ENCODE measurements at regions not wholly inside any gene's neighbourhood (a gene's known extent, or its start where the extent isn't known, plus 50 kb on each side); places are given as distances from the start of the nearest gene placed in this dataset.
"Not testable (repeated sequence)": the region's sequence is repeated elsewhere in the genome, so short reads cannot be mapped to it uniquely, and the experiment has no call there.

GRCh38 chr1:157460381-157460780, 91.9 kb downstream of the FCRL5 start:
- no peak overlapping the region for H3K4me3 ChIP-seq (ENCODE audit: low read length)
- DNase-seq, result no peak
- no peaks in the 10 kb centered on the region for H3K36me3 ChIP-seq (ENCODE audit: control insufficient read depth, insufficient read depth, low read length)
- no peaks in the 10 kb centered on the region for H3K27me3 ChIP-seq (ENCODE audit: control insufficient read depth, insufficient read depth, low read length)
- no peak overlapping the region for H3K27ac ChIP-seq (ENCODE audit: low read length)
- H3K9me3 ChIP-seq (ENCODE audit: control insufficient read depth, low read depth, low read length), result no peaks in the 10 kb centered on the region
- no CpG with 5 or more reads among the region's 1 CpG for WGBS (ENCODE audit: insufficient coverage, low lambda C conversion rate)
- H3K4me1 ChIP-seq (ENCODE audit: control insufficient read depth, insufficient read depth, low read length), result no peaks in the 10 kb centered on the region

GRCh38 chr1:157457279-157457678, 95.0 kb downstream of the FCRL5 start:
- Histone ChIP-seq H3K4me3 (ENCODE audit: low read length) (no peak overlapping the region), H3K9me3 (ENCODE audit: control insufficient read depth, low read depth, low read length) (no peaks in the 10 kb centered on the region), H3K27me3 (ENCODE audit: control insufficient read depth, insufficient read depth, low read length) (no peaks in the 10 kb centered on the region), H3K27ac (ENCODE audit: low read length) (no peak overlapping the region), H3K4me1 (ENCODE audit: control insufficient read depth, insufficient read depth, low read length) (no peaks in the 10 kb centered on the region), H3K36me3 (ENCODE audit: control insufficient read depth, insufficient read depth, low read length) (no peaks in the 10 kb centered on the region)
- WGBS (ENCODE audit: insufficient coverage, low lambda C conversion rate), result no CpG with 5 or more reads among the region's 3 CpGs
- DNase-seq, result no peak

- H3K36me3 ChIP-seq (ENCODE audit: control insufficient read depth, insufficient read depth, low read length), result no peaks in the 10 kb centered on the region
- no peaks in the 10 kb centered on the region for H3K9me3 ChIP-seq (ENCODE audit: control insufficient read depth, low read depth, low read length)
- no peak overlapping the region for H3K4me3 ChIP-seq (ENCODE audit: low read length)
- no peak for DNase-seq
- no CpG with 5 or more reads among the region's 1 CpG for WGBS (ENCODE audit: insufficient coverage, low lambda C conversion rate)
- peaks cover 2% of the 10 kb centered on the region for H3K4me1 ChIP-seq (ENCODE audit: control insufficient read depth, insufficient read depth, low read length)
- no peaks in the 10 kb centered on the region for H3K27me3 ChIP-seq (ENCODE audit: control insufficient read depth, insufficient read depth, low read length)
- no peak overlapping the region for H3K27ac ChIP-seq (ENCODE audit: low read length)
These were observed 97.0 kb downstream of the FCRL5 start for GRCh38 chr1:157455318-157455717.

GRCh38 chr1:157450106-157450505, 102.2 kb downstream of the FCRL5 start:
- Histone ChIP-seq H3K27me3 (ENCODE audit: control insufficient read depth, insufficient read depth, low read length) (no peaks in the 10 kb centered on the region), H3K27ac (ENCODE audit: low read length) (no peak overlapping the region), H3K4me3 (ENCODE audit: low read length) (no peak overlapping the region), H3K36me3 (ENCODE audit: control insufficient read depth, insufficient read depth, low read length) (no peaks in the 10 kb centered on the region), H3K9me3 (ENCODE audit: control insufficient read depth, low read depth, low read length) (peaks cover 3% of the 10 kb centered on the region), H3K4me1 (ENCODE audit: control insufficient read depth, insufficient read depth, low read length) (peaks cover 7% of the 10 kb centered on the region)
- no peak for DNase-seq
- WGBS (ENCODE audit: insufficient coverage, low lambda C conversion rate), result no CpG with 5 or more reads among the region's 2 CpGs

- H3K27ac ChIP-seq (ENCODE audit: low read length), result no peak overlapping the region
- no peak overlapping the region for H3K4me3 ChIP-seq (ENCODE audit: low read length)
- peaks cover 3% of the 10 kb centered on the region for H3K9me3 ChIP-seq (ENCODE audit: control insufficient read depth, low read depth, low read length)
- H3K27me3 ChIP-seq (ENCODE audit: control insufficient read depth, insufficient read depth, low read length), result no peaks in the 10 kb centered on the region
- H3K36me3 ChIP-seq (ENCODE audit: control insufficient read depth, insufficient read depth, low read length), result no peaks in the 10 kb centered on the region
- DNase-seq, result no peak
- H3K4me1 ChIP-seq (ENCODE audit: control insufficient read depth, insufficient read depth, low read length), result peaks cover 7% of the 10 kb centered on the region
These were observed 103.7 kb downstream of the FCRL5 start for GRCh38 chr1:157448636-157449035.

- DNase-seq; H3K4me3 ChIP-seq (ENCODE audit: low read length); H3K36me3 ChIP-seq (ENCODE audit: control insufficient read depth, insufficient read depth, low read length); H3K9me3 ChIP-seq (ENCODE audit: control insufficient read depth, low read depth, low read length); H3K27ac ChIP-seq (ENCODE audit: low read length); H3K27me3 ChIP-seq (ENCODE audit: control insufficient read depth, insufficient read depth, low read length): not testable (repeated sequence)
- no CpG with 5 or more reads among the region's 31 CpGs for WGBS (ENCODE audit: insufficient coverage, low lambda C conversion rate)
- H3K4me1 ChIP-seq (ENCODE audit: control insufficient read depth, insufficient read depth, low read length), result peaks cover 21% of the 10 kb centered on the region
These were observed 106.0 kb downstream of the FCRL5 start for GRCh38 chr1:157446356-157446755.

- WGBS (ENCODE audit: insufficient coverage, low lambda C conversion rate), result no CpG with 5 or more reads among the region's 15 CpGs
- H3K4me1 ChIP-seq (ENCODE audit: control insufficient read depth, insufficient read depth, low read length), result peaks cover 25% of the 10 kb centered on the region
These were observed 106.6 kb downstream of the FCRL5 start for GRCh38 chr1:157445616-157446140.

GRCh38 chr1:157442065-157442464, 110.2 kb downstream of the FCRL5 start:
- Histone ChIP-seq H3K9me3 (ENCODE audit: control insufficient read depth, low read depth, low read length) (peaks cover 3% of the 10 kb centered on the region), H3K36me3 (ENCODE audit: control insufficient read depth, insufficient read depth, low read length) (no peaks in the 10 kb centered on the region), H3K4me1 (ENCODE audit: control insufficient read depth, insufficient read depth, low read length) (peaks cover 35% of the 10 kb centered on the region), H3K4me3 (ENCODE audit: low read length) (no peak overlapping the region), H3K27ac (ENCODE audit: low read length) (peak overlapping the region; percentile 57), H3K27me3 (ENCODE audit: control insufficient read depth, insufficient read depth, low read length) (no peaks in the 10 kb centered on the region)
- no CpG with 5 or more reads among the region's 1 CpG for WGBS (ENCODE audit: insufficient coverage, low lambda C conversion rate)
- peak in 1 of 2 donors; percentile 58 for DNase-seq

More at GRCh38 chr1:157445616-157446140, 106.6 kb downstream of the FCRL5 start:
- not testable (repeated sequence) for H3K27ac ChIP-seq (ENCODE audit: low read length); DNase-seq; H3K27me3 ChIP-seq (ENCODE audit: control insufficient read depth, insufficient read depth, low read length); H3K9me3 ChIP-seq (ENCODE audit: control insufficient read depth, low read depth, low read length); H3K4me3 ChIP-seq (ENCODE audit: low read length); H3K36me3 ChIP-seq (ENCODE audit: control insufficient read depth, insufficient read depth, low read length)

GRCh38 chr1:157439302-157439954, 112.9 kb downstream of the FCRL5 start:
- H3K27ac ChIP-seq (ENCODE audit: low read length), result peak overlapping the region; percentile 15
- H3K27me3 ChIP-seq (ENCODE audit: control insufficient read depth, insufficient read depth, low read length), result no peaks in the 10 kb centered on the region
- no peaks in the 10 kb centered on the region for H3K9me3 ChIP-seq (ENCODE audit: control insufficient read depth, low read depth, low read length)
- no peaks in the 10 kb centered on the region for H3K36me3 ChIP-seq (ENCODE audit: control insufficient read depth, insufficient read depth, low read length)
- H3K4me1 ChIP-seq (ENCODE audit: control insufficient read depth, insufficient read depth, low read length), result peaks cover 35% of the 10 kb centered on the region
- H3K4me3 ChIP-seq (ENCODE audit: low read length), result no peak overlapping the region
- DNase-seq, result peak; percentile 52 to 75
- WGBS (ENCODE audit: insufficient coverage, low lambda C conversion rate), result 100% methylated on average over 1 of the region's 5 CpGs

GRCh38 chr1:157438613-157439012, 113.7 kb downstream of the FCRL5 start:
- Histone ChIP-seq H3K4me1 (ENCODE audit: control insufficient read depth, insufficient read depth, low read length) (peaks cover 35% of the 10 kb centered on the region), H3K9me3 (ENCODE audit: control insufficient read depth, low read depth, low read length) (no peaks in the 10 kb centered on the region), H3K36me3 (ENCODE audit: control insufficient read depth, insufficient read depth, low read length) (no peaks in the 10 kb centered on the region), H3K27ac (ENCODE audit: low read length) (peak overlapping the region; percentile 2), H3K27me3 (ENCODE audit: control insufficient read depth, insufficient read depth, low read length) (no peaks in the 10 kb centered on the region), H3K4me3 (ENCODE audit: low read length) (no peak overlapping the region)
- no peak for DNase-seq

- Histone ChIP-seq H3K27ac (ENCODE audit: low read length) (no peak overlapping the region), H3K36me3 (ENCODE audit: control insufficient read depth, insufficient read depth, low read length) (no peaks in the 10 kb centered on the region), H3K4me3 (ENCODE audit: low read length) (no peak overlapping the region), H3K9me3 (ENCODE audit: control insufficient read depth, low read depth, low read length) (no peaks in the 10 kb centered on the region), H3K4me1 (ENCODE audit: control insufficient read depth, insufficient read depth, low read length) (peaks cover 34% of the 10 kb centered on the region), H3K27me3 (ENCODE audit: control insufficient read depth, insufficient read depth, low read length) (no peaks in the 10 kb centered on the region)
- DNase-seq, result peak in 1 of 2 donors; percentile 3
- no CpG with 5 or more reads among the region's 1 CpG for WGBS (ENCODE audit: insufficient coverage, low lambda C conversion rate)
These were observed 114.2 kb downstream of the FCRL5 start for GRCh38 chr1:157438146-157438545.
